Liver (tissue), 2 donors: ENCODE measurements at regions not wholly inside any gene's neighbourhood (a gene's known extent, or its start where the extent isn't known, plus 50 kb on each side); places are given as distances from the start of the nearest gene placed in this dataset.

Source experiments
- CTCF ChIP-seq: fragments of 150-350 bp; IDR thresholded peaks from 2 replicates; pipeline ENCODE4 v1.5.1; 2017; ENCODE audit warnings: improper control_type of control experiment, low read depth, low read length; ENCODE audit not compliant: missing input control
- REST ChIP-seq: IDR thresholded peaks from 2 replicates; pipeline ENCODE4 v1.6.1; 2016; ENCODE audit warnings: antibody characterized with exemption, mild to moderate bottlenecking
- donor health status: healthy.

- TF ChIP-seq REST, result no peak
- TF ChIP-seq CTCF, result no peak
Observed at GRCh38 chr3:30286811-30287210, 319.6 kb upstream of the TGFBR2 start.
